ENCODE measurements at regions not wholly inside any gene's neighbourhood (a gene's known extent, or its start where the extent isn't known, plus 50 kb on each side); places are given as distances from the start of the nearest gene placed in this dataset.

DNA sequence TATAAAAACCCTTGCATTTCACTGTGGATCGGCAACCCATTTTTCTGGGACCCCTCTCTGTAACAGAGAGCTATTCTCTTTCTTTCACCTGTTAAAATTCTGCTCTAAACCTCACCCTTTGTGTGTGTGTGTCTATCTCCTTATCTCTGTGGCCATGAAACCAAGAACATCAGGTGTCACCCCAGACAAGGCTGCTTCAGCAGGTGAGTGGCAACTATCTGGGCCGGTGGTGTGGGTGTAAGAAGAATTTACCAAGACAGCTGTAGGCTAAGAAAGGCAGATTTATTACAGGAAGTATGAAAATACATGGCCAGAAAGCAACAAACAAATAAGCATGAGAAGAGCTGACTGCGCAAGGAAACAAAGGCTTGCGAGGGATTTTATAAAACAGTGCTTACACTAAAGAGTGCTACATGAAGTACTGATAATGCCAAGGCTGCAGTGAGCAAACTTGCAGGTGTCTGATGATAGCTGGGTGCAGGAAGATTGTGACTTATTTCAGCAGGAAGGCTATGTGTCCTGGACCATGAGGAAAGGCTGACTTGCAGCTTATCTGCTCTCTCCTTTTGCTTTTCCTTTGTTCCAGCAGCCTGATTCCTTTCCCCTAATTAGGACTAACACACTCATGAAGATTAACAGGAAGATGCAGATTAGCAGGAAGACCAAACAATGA lies 421.1 kb downstream of the PTH2R start:
- H3K9me3 ChIP-seq (ENCODE audit: control insufficient read depth, low read length): no peaks in the 10 kb centered on the region
- H3K27me3 ChIP-seq (ENCODE audit: control insufficient read depth, insufficient read depth, low read length, poor library complexity, severe bottlenecking): no peaks in the 10 kb centered on the region
- no peak overlapping the region for H3K4me3 ChIP-seq (ENCODE audit: insufficient read depth, low read depth, low read length)
- H3K27ac ChIP-seq (ENCODE audit: insufficient read depth, low read depth, low read length, poor library complexity, severe bottlenecking): no peak overlapping the region
- WGBS, 2 experiments: 89 to 92% methylated on average over 4 of the region's 4 CpGs
- H3K4me1 ChIP-seq (ENCODE audit: control insufficient read depth, insufficient read depth, low read length): no peaks in the 10 kb centered on the region
- no peaks in the 10 kb centered on the region for H3K36me3 ChIP-seq (ENCODE audit: control insufficient read depth, insufficient read depth, low read length)

- Histone ChIP-seq H3K27me3 (ENCODE audit: control insufficient read depth, insufficient read depth, low read length, poor library complexity, severe bottlenecking) (no peaks in the 10 kb centered on the region), H3K4me3 (ENCODE audit: insufficient read depth, low read depth, low read length) (no peak overlapping the region), H3K36me3 (ENCODE audit: control insufficient read depth, insufficient read depth, low read length) (no peaks in the 10 kb centered on the region), H3K9me3 (ENCODE audit: control insufficient read depth, low read length) (no peaks in the 10 kb centered on the region), H3K4me1 (ENCODE audit: control insufficient read depth, insufficient read depth, low read length) (no peaks in the 10 kb centered on the region), H3K27ac (ENCODE audit: insufficient read depth, low read depth, low read length, poor library complexity, severe bottlenecking) (no peak overlapping the region)
- WGBS, 2 experiments: 97 to 99% methylated on average over 3 of the region's 3 CpGs
Measured at GRCh38 chr2:208830203-208830602, 423.6 kb downstream of the PTH2R start.

DNA sequence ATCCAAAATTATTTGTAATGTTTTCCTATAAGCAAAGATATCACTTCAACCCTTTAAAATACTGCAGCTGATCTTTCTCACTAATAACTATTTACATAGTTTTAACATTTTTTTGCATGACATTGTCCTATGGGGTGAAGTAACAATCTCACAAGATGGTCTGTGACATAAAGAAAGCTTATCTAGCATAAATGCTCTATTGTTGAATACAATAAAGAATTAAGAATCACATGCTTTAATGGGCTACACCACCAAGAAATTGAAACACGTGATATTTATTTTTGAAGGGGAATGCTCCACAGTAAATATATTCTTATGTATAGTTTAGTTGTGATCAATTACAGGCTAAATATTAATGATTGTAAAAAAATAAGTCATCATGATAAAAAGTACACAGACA lies 441.1 kb downstream of the PTH2R start:
- H3K27ac ChIP-seq (ENCODE audit: insufficient read depth, low read depth, low read length, poor library complexity, severe bottlenecking): no peak overlapping the region
- no CpG with 5 or more reads among the region's 1 CpG for WGBS, 2 experiments
- no peaks in the 10 kb centered on the region for H3K4me1 ChIP-seq (ENCODE audit: control insufficient read depth, insufficient read depth, low read length)
- H3K9me3 ChIP-seq (ENCODE audit: control insufficient read depth, low read length): no peaks in the 10 kb centered on the region
- no peaks in the 10 kb centered on the region for H3K27me3 ChIP-seq (ENCODE audit: control insufficient read depth, insufficient read depth, low read length, poor library complexity, severe bottlenecking)
- H3K4me3 ChIP-seq (ENCODE audit: insufficient read depth, low read depth, low read length): no peak overlapping the region
- no peaks in the 10 kb centered on the region for H3K36me3 ChIP-seq (ENCODE audit: control insufficient read depth, insufficient read depth, low read length)

DNA sequence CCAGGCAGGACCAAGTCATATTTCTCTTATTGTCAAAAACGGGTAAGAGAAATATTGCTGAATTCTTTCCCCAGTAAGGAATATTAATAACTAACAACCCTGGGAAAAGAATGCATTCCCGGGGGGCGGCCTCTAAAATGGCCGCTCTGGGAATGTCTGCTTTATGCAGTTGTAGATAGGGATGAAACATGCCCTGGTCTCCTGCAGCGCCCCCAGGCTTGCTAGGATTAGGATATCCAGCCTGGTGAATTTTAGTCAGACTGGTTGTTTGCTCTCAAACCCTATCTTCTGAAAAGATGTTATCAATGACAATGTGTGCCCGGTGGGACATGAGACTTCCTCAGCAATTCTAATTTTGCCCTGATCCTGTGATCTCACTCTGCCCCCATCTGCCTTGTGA lies 448.1 kb downstream of the PTH2R start:
- 92 to 93% methylated on average over 6 of the region's 6 CpGs for WGBS, 2 experiments
- no peaks in the 10 kb centered on the region for H3K9me3 ChIP-seq (ENCODE audit: control insufficient read depth, low read length)
- no peaks in the 10 kb centered on the region for H3K27me3 ChIP-seq (ENCODE audit: control insufficient read depth, insufficient read depth, low read length, poor library complexity, severe bottlenecking)
- no peak overlapping the region for H3K27ac ChIP-seq (ENCODE audit: insufficient read depth, low read depth, low read length, poor library complexity, severe bottlenecking)
- no peak overlapping the region for H3K4me3 ChIP-seq (ENCODE audit: insufficient read depth, low read depth, low read length)
- no peaks in the 10 kb centered on the region for H3K36me3 ChIP-seq (ENCODE audit: control insufficient read depth, insufficient read depth, low read length)
- no peaks in the 10 kb centered on the region for H3K4me1 ChIP-seq (ENCODE audit: control insufficient read depth, insufficient read depth, low read length)

GRCh38 chr2:208867374-208867773 lies 460.8 kb downstream of the PTH2R start:
- H3K36me3 ChIP-seq (ENCODE audit: control insufficient read depth, insufficient read depth, low read length): no peaks in the 10 kb centered on the region
- H3K4me1 ChIP-seq (ENCODE audit: control insufficient read depth, insufficient read depth, low read length): no peaks in the 10 kb centered on the region
- no peaks in the 10 kb centered on the region for H3K9me3 ChIP-seq (ENCODE audit: control insufficient read depth, low read length)
- H3K27me3 ChIP-seq (ENCODE audit: control insufficient read depth, insufficient read depth, low read length, poor library complexity, severe bottlenecking): no peaks in the 10 kb centered on the region
- no peak overlapping the region for H3K27ac ChIP-seq (ENCODE audit: insufficient read depth, low read depth, low read length, poor library complexity, severe bottlenecking)
- no peak overlapping the region for H3K4me3 ChIP-seq (ENCODE audit: insufficient read depth, low read depth, low read length)

DNA sequence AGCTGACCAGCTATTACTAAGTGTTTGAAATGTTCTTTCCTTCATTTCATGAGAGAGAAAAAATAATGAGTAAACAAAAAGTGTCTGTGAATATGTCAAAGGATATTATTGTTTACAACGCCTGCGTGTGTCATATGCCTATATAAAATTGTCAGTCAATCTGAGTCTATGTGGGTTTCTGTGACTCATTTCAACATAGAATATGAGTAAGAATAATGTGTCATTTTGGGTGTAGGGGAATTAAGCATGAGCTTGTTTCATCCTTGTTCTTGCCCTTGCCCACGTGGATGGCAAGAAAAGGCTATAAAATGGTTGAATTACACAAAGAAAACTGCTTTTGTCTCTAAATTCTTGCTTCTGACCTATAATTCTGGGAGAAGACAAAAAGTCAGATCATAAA lies 466.0 kb downstream of the PTH2R start:
- Histone ChIP-seq H3K27ac (ENCODE audit: insufficient read depth, low read depth, low read length, poor library complexity, severe bottlenecking) (no peak overlapping the region), H3K4me1 (ENCODE audit: control insufficient read depth, insufficient read depth, low read length) (no peaks in the 10 kb centered on the region), H3K36me3 (ENCODE audit: control insufficient read depth, insufficient read depth, low read length) (no peaks in the 10 kb centered on the region), H3K4me3 (ENCODE audit: insufficient read depth, low read depth, low read length) (no peak overlapping the region), H3K9me3 (ENCODE audit: control insufficient read depth, low read length) (no peaks in the 10 kb centered on the region), H3K27me3 (ENCODE audit: control insufficient read depth, insufficient read depth, low read length, poor library complexity, severe bottlenecking) (no peaks in the 10 kb centered on the region)
- 90 to 95% methylated on average over 3 of the region's 3 CpGs for WGBS, 2 experiments

DNA sequence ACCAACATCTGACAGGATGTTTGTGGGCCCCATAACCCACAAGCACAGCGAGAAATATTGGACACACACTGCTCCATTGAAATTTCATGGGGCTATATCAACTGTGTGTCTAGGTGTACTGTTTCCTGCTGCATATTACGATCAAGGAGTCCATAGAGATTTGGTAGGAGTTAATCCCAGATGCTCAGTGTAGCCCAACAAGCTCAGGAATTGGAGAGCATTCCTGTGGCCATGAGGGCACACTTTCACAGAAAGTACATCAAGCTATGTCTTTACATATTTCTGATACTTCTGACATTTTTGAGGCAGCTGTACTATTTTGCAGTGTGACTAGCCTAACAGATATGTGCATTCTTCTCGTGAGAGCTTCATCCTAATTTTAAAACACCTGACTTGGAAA lies 473.1 kb downstream of the PTH2R start:
- Histone ChIP-seq H3K27ac (ENCODE audit: insufficient read depth, low read depth, low read length, poor library complexity, severe bottlenecking) (no peak overlapping the region), H3K36me3 (ENCODE audit: control insufficient read depth, insufficient read depth, low read length) (no peaks in the 10 kb centered on the region), H3K9me3 (ENCODE audit: control insufficient read depth, low read length) (no peaks in the 10 kb centered on the region), H3K4me1 (ENCODE audit: control insufficient read depth, insufficient read depth, low read length) (no peaks in the 10 kb centered on the region), H3K27me3 (ENCODE audit: control insufficient read depth, insufficient read depth, low read length, poor library complexity, severe bottlenecking) (no peaks in the 10 kb centered on the region), H3K4me3 (ENCODE audit: insufficient read depth, low read depth, low read length) (no peak overlapping the region)
- 92 to 97% methylated on average over 2 to 3 of the region's 3 CpGs for WGBS, 2 experiments

DNA sequence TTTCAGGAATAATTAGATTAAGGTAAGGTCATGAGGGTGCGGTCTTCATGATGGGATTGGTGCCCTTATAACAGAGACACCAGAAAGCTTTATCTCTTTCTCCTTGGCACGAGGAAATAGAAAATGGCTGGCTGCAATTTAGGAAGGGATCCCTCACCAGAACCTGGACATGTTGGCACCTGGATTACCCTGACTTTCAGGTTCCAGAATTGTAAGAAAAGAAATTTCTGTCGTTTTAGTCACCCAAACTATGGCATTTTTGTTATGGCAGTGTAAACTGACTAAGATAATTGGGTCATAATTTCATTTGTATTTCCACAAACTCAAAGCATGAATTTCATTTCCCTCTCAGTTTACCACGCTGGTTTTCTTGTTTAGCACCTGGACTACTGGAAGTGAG lies 473.6 kb downstream of the PTH2R start:
- Histone ChIP-seq H3K27me3 (ENCODE audit: control insufficient read depth, insufficient read depth, low read length, poor library complexity, severe bottlenecking) (no peaks in the 10 kb centered on the region), H3K36me3 (ENCODE audit: control insufficient read depth, insufficient read depth, low read length) (no peaks in the 10 kb centered on the region), H3K9me3 (ENCODE audit: control insufficient read depth, low read length) (no peaks in the 10 kb centered on the region), H3K27ac (ENCODE audit: insufficient read depth, low read depth, low read length, poor library complexity, severe bottlenecking) (no peak overlapping the region), H3K4me1 (ENCODE audit: control insufficient read depth, insufficient read depth, low read length) (no peaks in the 10 kb centered on the region), H3K4me3 (ENCODE audit: insufficient read depth, low read depth, low read length) (no peak overlapping the region)
- WGBS, 2 experiments: 90 to 93% methylated on average over 3 to 4 of the region's 4 CpGs

- Histone ChIP-seq H3K27me3 (ENCODE audit: control insufficient read depth, insufficient read depth, low read length, poor library complexity, severe bottlenecking) (no peaks in the 10 kb centered on the region), H3K27ac (ENCODE audit: insufficient read depth, low read depth, low read length, poor library complexity, severe bottlenecking) (no peak overlapping the region), H3K4me1 (ENCODE audit: control insufficient read depth, insufficient read depth, low read length) (no peaks in the 10 kb centered on the region), H3K9me3 (ENCODE audit: control insufficient read depth, low read length) (no peaks in the 10 kb centered on the region), H3K36me3 (ENCODE audit: control insufficient read depth, insufficient read depth, low read length) (no peaks in the 10 kb centered on the region), H3K4me3 (ENCODE audit: insufficient read depth, low read depth, low read length) (no peak overlapping the region)
- 97 to 98% methylated on average over 2 of the region's 2 CpGs for WGBS, 2 experiments
Measured at GRCh38 chr2:208890486-208890885, 483.9 kb downstream of the PTH2R start.

GRCh38 chr2:208892203-208892602 lies 485.6 kb downstream of the PTH2R start:
- Histone ChIP-seq H3K4me1 (ENCODE audit: control insufficient read depth, insufficient read depth, low read length) (no peaks in the 10 kb centered on the region), H3K4me3 (ENCODE audit: insufficient read depth, low read depth, low read length) (no peak overlapping the region), H3K9me3 (ENCODE audit: control insufficient read depth, low read length) (no peaks in the 10 kb centered on the region), H3K36me3 (ENCODE audit: control insufficient read depth, insufficient read depth, low read length) (no peaks in the 10 kb centered on the region), H3K27ac (ENCODE audit: insufficient read depth, low read depth, low read length, poor library complexity, severe bottlenecking) (no peak overlapping the region), H3K27me3 (ENCODE audit: control insufficient read depth, insufficient read depth, low read length, poor library complexity, severe bottlenecking) (no peaks in the 10 kb centered on the region)

DNA sequence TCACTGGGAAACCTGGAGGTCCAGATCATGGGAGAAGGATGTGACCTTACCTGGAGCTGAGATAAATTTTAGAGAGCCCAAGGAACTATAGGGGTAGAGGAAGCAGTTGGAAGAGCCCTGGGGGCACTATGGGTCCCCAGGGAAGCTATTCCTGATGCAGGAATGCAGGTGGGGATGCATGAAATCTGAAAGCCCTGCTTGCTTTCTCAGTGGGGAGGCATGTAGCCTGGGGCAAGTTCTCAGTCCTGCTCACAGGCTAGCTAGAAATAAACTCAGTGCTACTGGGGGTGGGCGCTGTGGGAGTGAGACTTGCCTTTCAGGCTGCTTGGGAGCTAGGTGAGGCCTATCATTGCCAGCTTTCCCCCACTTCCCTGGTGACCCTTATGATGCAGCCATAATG lies 499.7 kb downstream of the PTH2R start:
- no peak overlapping the region for H3K4me3 ChIP-seq (ENCODE audit: insufficient read depth, low read depth, low read length)
- 91 to 95% methylated on average over 1 of the region's 1 CpG for WGBS, 2 experiments
- no peak overlapping the region for H3K27ac ChIP-seq (ENCODE audit: insufficient read depth, low read depth, low read length, poor library complexity, severe bottlenecking)

More for the DNA sequence above, 499.7 kb downstream of the PTH2R start:
- Histone ChIP-seq H3K27me3 (ENCODE audit: control insufficient read depth, insufficient read depth, low read length, poor library complexity, severe bottlenecking) (no peaks in the 10 kb centered on the region), H3K9me3 (ENCODE audit: control insufficient read depth, low read length) (no peaks in the 10 kb centered on the region), H3K4me1 (ENCODE audit: control insufficient read depth, insufficient read depth, low read length) (no peaks in the 10 kb centered on the region), H3K36me3 (ENCODE audit: control insufficient read depth, insufficient read depth, low read length) (no peaks in the 10 kb centered on the region)
